ENCODE measurements at regions not wholly inside any gene's neighbourhood (a gene's known extent, or its start where the extent isn't known, plus 50 kb on each side); places are given as distances from the start of the nearest gene placed in this dataset.

GRCh38 chr1:245052258-245052657, 102.5 kb upstream of the KIF26B start:
- TF ChIP-seq PATZ1 (CRISPR knock-in tag; IDR thresholded peaks at IDR 0.05; ENCODE audit: borderline replicate concordance) (no peak), POU6F1 (CRISPR knock-in tag; IDR thresholded peaks at IDR 0.05; ENCODE audit: borderline replicate concordance, low read depth) (no peak), ZFP30 (CRISPR knock-in tag; IDR thresholded peaks at IDR 0.05) (no peak), ARNTL (CRISPR knock-in tag; IDR thresholded peaks at IDR 0.05; ENCODE audit: borderline replicate concordance, low read depth) (no peak), ZFP3 (CRISPR knock-in tag; IDR thresholded peaks at IDR 0.05) (no peak), TCF4 (CRISPR knock-in tag; IDR thresholded peaks at IDR 0.05; ENCODE audit: borderline replicate concordance) (no peak), PPARA (CRISPR knock-in tag; IDR thresholded peaks at IDR 0.05; ENCODE audit: borderline replicate concordance) (no peak)

Data from SK-N-SH treated with all-trans-retinoic acid at 6 μM for 48 hours (cell line).